Pancreas (tissue), 10 donors: ENCODE measurements at regions not wholly inside any gene's neighbourhood (a gene's known extent, or its start where the extent isn't known, plus 50 kb on each side); places are given as distances from the start of the nearest gene placed in this dataset.
"Not testable (repeated sequence)": the region's sequence is repeated elsewhere in the genome, so short reads cannot be mapped to it uniquely, and the experiment has no call there.

Experiments used
- ATAC-seq, 4 donors: fragments of 200-7000 bp; cut with Tn5 transposase; one replicate each; pipeline versions ENCODE4 v1.8.0 to v1.9.1; 2020; ENCODE audit warnings: mild to moderate bottlenecking in 4 of 4, moderate library complexity in 4 of 4
- DNase-seq, 6 donors: peaks; one replicate each; pipeline ENCODE4 v3.0.0-alpha.2; 2020
- FAIRE-seq: peaks from 2 replicates; lab custom pipeline; 2012; peaks lifted over from hg19 to GRCh38; lab: Jason Lieb, UNC
- H3K27ac ChIP-seq, 4 donors: fragments of 200-600 bp; sonication (generic); 1 replicate in 3 of 4; 2 replicates in 1 of 4; pipeline versions ENCODE4 v1.5.0 to v1.8.0; 2020
- H3K27me3 ChIP-seq, 4 donors: fragments of 200-600 bp; one replicate each; pipeline ENCODE4 v1.8.0; 2021
- H3K36me3 ChIP-seq, 3 donors: fragments of 200-600 bp; sonication (generic) in 1 of 3; one replicate each; pipeline versions ENCODE4 v1.5.0 to v1.8.0; 2020 to 2021
- H3K4me1 ChIP-seq, 3 donors: fragments of 200-600 bp; one replicate each; pipeline ENCODE4 v1.8.0; 2021
- H3K4me3 ChIP-seq, 4 donors: fragments of 200-600 bp; sonication (generic) in 2 of 4; one replicate each; pipeline versions ENCODE4 v1.5.0 to v1.8.0; 2020 to 2021
- H3K9me3 ChIP-seq, 4 donors: fragments of 200-600 bp; one replicate each; pipeline ENCODE4 v1.8.0; 2021
- WGBS, 2 donors: extraction: QIAGEN DNeasy Blood & Tissue Kit; methylation state at CpG; one replicate each; pipeline ENCODE4 v1.1.7; 2013; 5-methylcytosine and 5-hydroxymethylcytosine counted together
- intact Hi-C, 3 donors: fragments of 100-400 bp; cut with DNase I; formaldehyde crosslinking; loops; one replicate each; pipeline versions ENCODE4 v1.11.1 to v1.14.2; 2022
- TF ChIP-seq, protein P1 (sequence below), 4 donors: fragments of 200-600 bp; sonication (generic) in 3 of 4; IDR thresholded peaks; one replicate each; pipeline versions ENCODE4 v1.5.0 to v1.8.0; 2021; ENCODE audit warnings: antibody characterized with exemption in 4 of 4
- donor health status: healthy with polysubstance abuse.
- donor health status: DM: no; HTN: no; CAD: no; lungs with moderate emphysema.
- donor health status: DM: no; HTN: no; CAD: no.
- donor health status: control.
- donor health status: control.
- donor health status: Bipolar disorder and iron deficiency.
- donor health status: DM: yes; HTN: yes; CAD: no.
- donor health status: DM: no; HTN: no; CAD: no.
- donor health status: DM: no; HTN: no; CAD: no.
- donor health status: DM: yes; HTN: yes; CAD: no.

GRCh38 chr15:38636597-38636996 lies 72.0 kb upstream of the RASGRP1 start:
- Histone ChIP-seq H3K9me3 (no peaks in the 10 kb centered on the region), H3K4me1 (no peaks in the 10 kb centered on the region), H3K4me3 (no peak overlapping the region), H3K27me3 (no peaks in the 10 kb centered on the region), H3K36me3 (no peaks in the 10 kb centered on the region), H3K27ac (no peak overlapping the region)
- ATAC-seq (no peak), DNase-seq (no peak), FAIRE-seq (no peak)
- TF ChIP-seq, protein P1, sequence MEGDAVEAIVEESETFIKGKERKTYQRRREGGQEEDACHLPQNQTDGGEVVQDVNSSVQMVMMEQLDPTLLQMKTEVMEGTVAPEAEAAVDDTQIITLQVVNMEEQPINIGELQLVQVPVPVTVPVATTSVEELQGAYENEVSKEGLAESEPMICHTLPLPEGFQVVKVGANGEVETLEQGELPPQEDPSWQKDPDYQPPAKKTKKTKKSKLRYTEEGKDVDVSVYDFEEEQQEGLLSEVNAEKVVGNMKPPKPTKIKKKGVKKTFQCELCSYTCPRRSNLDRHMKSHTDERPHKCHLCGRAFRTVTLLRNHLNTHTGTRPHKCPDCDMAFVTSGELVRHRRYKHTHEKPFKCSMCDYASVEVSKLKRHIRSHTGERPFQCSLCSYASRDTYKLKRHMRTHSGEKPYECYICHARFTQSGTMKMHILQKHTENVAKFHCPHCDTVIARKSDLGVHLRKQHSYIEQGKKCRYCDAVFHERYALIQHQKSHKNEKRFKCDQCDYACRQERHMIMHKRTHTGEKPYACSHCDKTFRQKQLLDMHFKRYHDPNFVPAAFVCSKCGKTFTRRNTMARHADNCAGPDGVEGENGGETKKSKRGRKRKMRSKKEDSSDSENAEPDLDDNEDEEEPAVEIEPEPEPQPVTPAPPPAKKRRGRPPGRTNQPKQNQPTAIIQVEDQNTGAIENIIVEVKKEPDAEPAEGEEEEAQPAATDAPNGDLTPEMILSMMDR (IDR thresholded peaks at IDR 0.05), result no peak
- intact Hi-C loops, result no loop called here
- 71% methylated on average over 4 of the region's 4 CpGs for WGBS, 2 donors

DNA sequence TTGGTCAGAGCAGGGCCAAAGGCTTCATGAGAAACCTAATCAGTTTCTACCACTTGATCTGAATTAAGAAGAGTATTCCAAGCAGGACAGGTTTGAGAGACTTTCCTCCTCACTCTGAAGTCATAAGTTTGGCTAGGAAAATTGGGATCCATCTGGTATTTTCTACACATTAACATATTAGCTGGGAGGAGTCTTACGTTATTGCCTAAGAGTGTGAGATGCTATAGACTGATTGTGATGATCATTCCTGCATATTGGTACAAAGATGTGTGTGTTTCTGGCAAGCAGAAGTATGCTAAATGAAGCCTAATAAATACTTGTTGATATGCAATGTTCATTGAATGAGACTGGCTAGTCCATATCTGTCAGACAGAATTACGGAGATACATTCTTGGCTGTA lies 73.5 kb upstream of the RASGRP1 start:
- FAIRE-seq, result no peak

DNA sequence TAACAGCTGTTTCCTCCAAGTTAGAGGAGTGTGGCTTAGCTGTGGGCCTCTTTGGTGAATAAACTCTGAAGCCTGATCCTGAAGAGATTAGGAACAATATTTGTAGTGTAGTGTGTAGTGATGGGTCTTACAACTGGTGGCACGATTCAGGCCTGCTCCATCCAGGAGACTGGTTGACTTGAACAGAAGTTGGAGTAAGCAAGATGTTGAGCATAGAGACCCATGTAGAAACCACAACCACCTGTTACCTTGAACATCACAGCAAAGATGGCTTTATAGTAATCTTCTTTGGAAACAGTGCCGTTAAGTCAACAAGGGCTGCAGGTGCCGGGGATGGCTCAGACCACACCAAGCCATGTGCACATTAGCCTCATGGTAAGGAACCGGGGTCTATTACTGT lies 74.2 kb upstream of the RASGRP1 start:
- 88% methylated on average over 4 of the region's 4 CpGs for WGBS, 2 donors
- Histone ChIP-seq H3K27me3 (no peaks in the 10 kb centered on the region), H3K36me3 (no peaks in the 10 kb centered on the region), H3K9me3 (no peaks in the 10 kb centered on the region), H3K27ac (no peak overlapping the region), H3K4me1 (no peaks in the 10 kb centered on the region), H3K4me3 (no peak overlapping the region)
- ATAC-seq (no peak), FAIRE-seq (no peak), DNase-seq (no peak)
- intact Hi-C loops, result no loop called here
- TF ChIP-seq, protein P1 (IDR thresholded peaks at IDR 0.05), result no peak

More for the DNA sequence above, 73.5 kb upstream of the RASGRP1 start:
- Histone ChIP-seq H3K27me3 (no peaks in the 10 kb centered on the region), H3K36me3 (no peaks in the 10 kb centered on the region), H3K9me3 (no peaks in the 10 kb centered on the region), H3K4me1 (no peaks in the 10 kb centered on the region), H3K27ac (no peak overlapping the region), H3K4me3 (no peak overlapping the region)
- ATAC-seq (no peak), DNase-seq (no peak)
- TF ChIP-seq, protein P1 (IDR thresholded peaks at IDR 0.05), result no peak
- 72 to 89% methylated on average over 2 of the region's 2 CpGs for WGBS, 2 donors
- intact Hi-C loops, result no loop called here

GRCh38 chr15:38642689-38643270 lies 78.2 kb upstream of the RASGRP1 start:
- Histone ChIP-seq H3K4me1 (no peaks in the 10 kb centered on the region), H3K9me3 (no peaks in the 10 kb centered on the region), H3K36me3 (no peaks in the 10 kb centered on the region), H3K27me3 (no peaks in the 10 kb centered on the region), H3K27ac (no peak overlapping the region), H3K4me3 (no peak overlapping the region)
- 69 to 70% methylated on average over 3 of the region's 3 CpGs for WGBS, 2 donors
- FAIRE-seq (no peak), DNase-seq (no peak), ATAC-seq (no peak)
- TF ChIP-seq, protein P1 (IDR thresholded peaks at IDR 0.05), result no peak
- intact Hi-C loops, result no loop called here

DNA sequence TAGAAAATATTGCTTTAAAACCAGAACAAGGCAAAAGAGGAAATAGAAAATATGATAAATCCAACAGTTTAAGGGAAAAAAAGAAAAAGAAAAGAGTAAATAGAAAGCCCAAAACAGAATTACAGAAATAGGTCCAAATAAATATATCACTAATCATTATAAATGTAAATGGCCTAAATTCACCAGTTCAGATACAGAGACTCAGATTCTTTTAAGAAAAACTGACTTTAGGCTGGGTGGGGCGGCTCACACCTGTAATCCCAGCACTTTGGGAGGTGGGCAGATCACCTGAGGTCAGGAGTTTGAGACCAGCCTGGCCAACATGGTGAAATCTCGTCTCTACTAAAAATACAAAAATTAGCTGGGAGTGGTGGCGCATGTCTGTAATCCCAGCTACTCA lies 79.7 kb upstream of the RASGRP1 start:
- WGBS, 2 donors, result 73 to 79% methylated on average over 3 of the region's 3 CpGs
- intact Hi-C loops, H3K4me3 ChIP-seq, DNase-seq, H3K27me3 ChIP-seq, H3K9me3 ChIP-seq, H3K4me1 ChIP-seq, H3K27ac ChIP-seq, H3K36me3 ChIP-seq, FAIRE-seq, ATAC-seq: not testable (repeated sequence)
